HCT116 (cell line): ENCODE measurements at regions not wholly inside any gene's neighbourhood (a gene's known extent, or its start where the extent isn't known, plus 50 kb on each side); places are given as distances from the start of the nearest gene placed in this dataset.

ENCODE experiments used
- EZH2 ChIP-seq: fragments of 200-600 bp; sonication (generic); IDR thresholded peaks from 2 replicates; pipeline ENCODE4 v1.6.1; 2017; ENCODE audit warnings: antibody characterized with exemption, mixed run types
- JUND ChIP-seq: IDR thresholded peaks from 2 replicates; pipeline ENCODE4 v1.6.1; 2012
- POLR2A ChIP-seq: IDR thresholded peaks from 2 replicates; pipeline ENCODE4 v1.7.0; 2011; ENCODE audit warnings: borderline replicate concordance; ENCODE audit not compliant: insufficient read depth, insufficient read length; ENCODE audit errors: extremely low read depth
- POLR2AphosphoS5 ChIP-seq: IDR thresholded peaks from 2 replicates; pipeline ENCODE4 v1.6.1; 2011; ENCODE audit warnings: mild to moderate bottlenecking, low read depth, low read length, moderate library complexity
- YY1 ChIP-seq: IDR thresholded peaks from 2 replicates; pipeline ENCODE4 v1.6.1; 2011; ENCODE audit warnings: low read length, low read depth, moderate library complexity, mild to moderate bottlenecking; ENCODE audit not compliant: insufficient replicate concordance; ENCODE audit errors: extremely low read depth
- TF ChIP-seq, protein P1 (sequence below), 3 experiments: fragments of 200-600 bp in 1 of 3; sonication (generic) in 1 of 3; IDR thresholded peaks in 2 of 3; conservative IDR thresholded peaks in 1 of 3; 2 replicates each; pipeline ENCODE4 v1.5.1; 2012 to 2017; ENCODE audit warnings: low read depth in 2 of 3, low read length in 2 of 3, antibody characterized with exemption in 1 of 3, borderline replicate concordance in 1 of 3, control low read depth in 1 of 3, mild to moderate bottlenecking in 1 of 3, mixed read lengths in 1 of 3, mixed run types in 1 of 3, moderate library complexity in 1 of 3; ENCODE audit not compliant: insufficient read depth in 1 of 3
- TF ChIP-seq, protein P2 (sequence below): IDR thresholded peaks from 2 replicates; pipeline ENCODE4 v1.6.1; 2012
- TF ChIP-seq, protein P3 (sequence below): IDR thresholded peaks from 2 replicates; pipeline ENCODE4 v1.6.1; 2012; ENCODE audit warnings: low read depth

GRCh38 chr1:209203533-209203895, 380.0 kb upstream of the CAMK1G start:
- TF ChIP-seq, protein P1, sequence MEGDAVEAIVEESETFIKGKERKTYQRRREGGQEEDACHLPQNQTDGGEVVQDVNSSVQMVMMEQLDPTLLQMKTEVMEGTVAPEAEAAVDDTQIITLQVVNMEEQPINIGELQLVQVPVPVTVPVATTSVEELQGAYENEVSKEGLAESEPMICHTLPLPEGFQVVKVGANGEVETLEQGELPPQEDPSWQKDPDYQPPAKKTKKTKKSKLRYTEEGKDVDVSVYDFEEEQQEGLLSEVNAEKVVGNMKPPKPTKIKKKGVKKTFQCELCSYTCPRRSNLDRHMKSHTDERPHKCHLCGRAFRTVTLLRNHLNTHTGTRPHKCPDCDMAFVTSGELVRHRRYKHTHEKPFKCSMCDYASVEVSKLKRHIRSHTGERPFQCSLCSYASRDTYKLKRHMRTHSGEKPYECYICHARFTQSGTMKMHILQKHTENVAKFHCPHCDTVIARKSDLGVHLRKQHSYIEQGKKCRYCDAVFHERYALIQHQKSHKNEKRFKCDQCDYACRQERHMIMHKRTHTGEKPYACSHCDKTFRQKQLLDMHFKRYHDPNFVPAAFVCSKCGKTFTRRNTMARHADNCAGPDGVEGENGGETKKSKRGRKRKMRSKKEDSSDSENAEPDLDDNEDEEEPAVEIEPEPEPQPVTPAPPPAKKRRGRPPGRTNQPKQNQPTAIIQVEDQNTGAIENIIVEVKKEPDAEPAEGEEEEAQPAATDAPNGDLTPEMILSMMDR (IDR thresholded peaks at IDR 0.05 in 2 of 3, conservative IDR thresholded peaks at IDR 0.05 in 1 of 3; ENCODE audit: borderline replicate concordance in 1 of 3, insufficient read depth in 1 of 3, low read depth in 2 of 3, low read length in 2 of 3): no peak
- TF ChIP-seq POLR2AphosphoS5 (no peak), JUND (no peak), EZH2 (no peak), POLR2A (no peak), YY1 (no peak)
- TF ChIP-seq, protein P2, sequence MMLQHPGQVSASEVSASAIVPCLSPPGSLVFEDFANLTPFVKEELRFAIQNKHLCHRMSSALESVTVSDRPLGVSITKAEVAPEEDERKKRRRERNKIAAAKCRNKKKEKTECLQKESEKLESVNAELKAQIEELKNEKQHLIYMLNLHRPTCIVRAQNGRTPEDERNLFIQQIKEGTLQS: no peak
- TF ChIP-seq, protein P3, sequence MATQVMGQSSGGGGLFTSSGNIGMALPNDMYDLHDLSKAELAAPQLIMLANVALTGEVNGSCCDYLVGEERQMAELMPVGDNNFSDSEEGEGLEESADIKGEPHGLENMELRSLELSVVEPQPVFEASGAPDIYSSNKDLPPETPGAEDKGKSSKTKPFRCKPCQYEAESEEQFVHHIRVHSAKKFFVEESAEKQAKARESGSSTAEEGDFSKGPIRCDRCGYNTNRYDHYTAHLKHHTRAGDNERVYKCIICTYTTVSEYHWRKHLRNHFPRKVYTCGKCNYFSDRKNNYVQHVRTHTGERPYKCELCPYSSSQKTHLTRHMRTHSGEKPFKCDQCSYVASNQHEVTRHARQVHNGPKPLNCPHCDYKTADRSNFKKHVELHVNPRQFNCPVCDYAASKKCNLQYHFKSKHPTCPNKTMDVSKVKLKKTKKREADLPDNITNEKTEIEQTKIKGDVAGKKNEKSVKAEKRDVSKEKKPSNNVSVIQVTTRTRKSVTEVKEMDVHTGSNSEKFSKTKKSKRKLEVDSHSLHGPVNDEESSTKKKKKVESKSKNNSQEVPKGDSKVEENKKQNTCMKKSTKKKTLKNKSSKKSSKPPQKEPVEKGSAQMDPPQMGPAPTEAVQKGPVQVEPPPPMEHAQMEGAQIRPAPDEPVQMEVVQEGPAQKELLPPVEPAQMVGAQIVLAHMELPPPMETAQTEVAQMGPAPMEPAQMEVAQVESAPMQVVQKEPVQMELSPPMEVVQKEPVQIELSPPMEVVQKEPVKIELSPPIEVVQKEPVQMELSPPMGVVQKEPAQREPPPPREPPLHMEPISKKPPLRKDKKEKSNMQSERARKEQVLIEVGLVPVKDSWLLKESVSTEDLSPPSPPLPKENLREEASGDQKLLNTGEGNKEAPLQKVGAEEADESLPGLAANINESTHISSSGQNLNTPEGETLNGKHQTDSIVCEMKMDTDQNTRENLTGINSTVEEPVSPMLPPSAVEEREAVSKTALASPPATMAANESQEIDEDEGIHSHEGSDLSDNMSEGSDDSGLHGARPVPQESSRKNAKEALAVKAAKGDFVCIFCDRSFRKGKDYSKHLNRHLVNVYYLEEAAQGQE: no peak
